ENCODE measurements at regions not wholly inside any gene's neighbourhood (a gene's known extent, or its start where the extent isn't known, plus 50 kb on each side); places are given as distances from the start of the nearest gene placed in this dataset.

GRCh38 chr7:17632384-17632783 lies 307.9 kb downstream of the SNX13 start:
- H3K79me2 ChIP-seq (ENCODE audit: low read length) = no peaks in the 10 kb centered on the region
- no peak overlapping the region for H2AFZ ChIP-seq (ENCODE audit: low read length)
- TF ChIP-seq EZH2 (IDR thresholded peaks at IDR 0.05; ENCODE audit: low read length, unreplicated experiment) = no peak
- no peak for TF ChIP-seq CTCF (conservative IDR thresholded peaks at IDR 0.05; ENCODE audit: low read depth, low read length)
- TF ChIP-seq EZH2phosphoT487 (IDR thresholded peaks at IDR 0.05; ENCODE audit: borderline replicate concordance, low read length) = no peak
- H3K4me2 ChIP-seq (ENCODE audit: low read length) = no peak overlapping the region
- H3K9me3 ChIP-seq (ENCODE audit: low read length) = no peaks in the 10 kb centered on the region
- H3K27ac ChIP-seq (ENCODE audit: low read length) = no peak overlapping the region
- POLR2A ChIA-PET (ENCODE audit: unreplicated experiment) = no interaction called here
- H3F3A ChIP-seq (ENCODE audit: low read length, unreplicated experiment) = no peaks in the 10 kb centered on the region
- H3K9ac ChIP-seq (ENCODE audit: low read length) = no peak overlapping the region
- H3K36me3 ChIP-seq (ENCODE audit: low read depth, low read length) = no peaks in the 10 kb centered on the region
- no peak overlapping the region for H3K4me3 ChIP-seq (ENCODE audit: low read length)
- ATAC-seq (no peak), DNase-seq (no peak)
- intact Hi-C loops (cut with micrococcal nuclease) = no loop called here
- no peaks in the 10 kb centered on the region for H3K9me2 ChIP-seq (replicated peaks; ENCODE audit: low read length)
- CTCF ChIA-PET = no interaction called here
- H3K4me1 ChIP-seq (ENCODE audit: insufficient read depth, low read length) = peaks cover 12% of the 10 kb centered on the region
- no TSS peak for BruUV-seq (replicated peaks)
- H4K20me1 ChIP-seq (ENCODE audit: low read length) = no peaks in the 10 kb centered on the region
- H3K27me3 ChIP-seq (ENCODE audit: low read length) = no peaks in the 10 kb centered on the region

- H3K27me3 ChIP-seq (ENCODE audit: low read length) = no peaks in the 10 kb centered on the region
- H4K20me1 ChIP-seq (ENCODE audit: low read length) = no peaks in the 10 kb centered on the region
- H3K27ac ChIP-seq (ENCODE audit: low read length) = 0 out of 2 replicates have a peak overlapping the region, but pooled peaks have one; percentile 18
- H3K4me1 ChIP-seq (ENCODE audit: insufficient read depth, low read length) = peaks cover 12% of the 10 kb centered on the region
- no peaks in the 10 kb centered on the region for H3K9me2 ChIP-seq (replicated peaks; ENCODE audit: low read length)
- H3K9ac ChIP-seq (ENCODE audit: low read length) = no peak overlapping the region
- ATAC-seq (peak; percentile 100), DNase-seq (peak; percentile 86)
- no peak overlapping the region for H2AFZ ChIP-seq (ENCODE audit: low read length)
- H3K4me2 ChIP-seq (ENCODE audit: low read length) = no peak overlapping the region
- CTCF ChIA-PET = no interaction called here
- H3K36me3 ChIP-seq (ENCODE audit: low read depth, low read length) = no peaks in the 10 kb centered on the region
- no peaks in the 10 kb centered on the region for H3K79me2 ChIP-seq (ENCODE audit: low read length)
- no peaks in the 10 kb centered on the region for H3F3A ChIP-seq (ENCODE audit: low read length, unreplicated experiment)
- POLR2A ChIA-PET (ENCODE audit: unreplicated experiment) = no interaction called here
- no peak overlapping the region for H3K4me3 ChIP-seq (ENCODE audit: low read length)
- TF ChIP-seq EZH2phosphoT487 (IDR thresholded peaks at IDR 0.05; ENCODE audit: borderline replicate concordance, low read length) = no peak
- no peak for TF ChIP-seq CTCF (conservative IDR thresholded peaks at IDR 0.05; ENCODE audit: low read depth, low read length)
- TF ChIP-seq EZH2 (IDR thresholded peaks at IDR 0.05; ENCODE audit: low read length, unreplicated experiment) = no peak
- no peaks in the 10 kb centered on the region for H3K9me3 ChIP-seq (ENCODE audit: low read length)
- BruUV-seq (replicated peaks) = no TSS peak
- intact Hi-C loops (cut with micrococcal nuclease) = no loop called here
Observed at GRCh38 chr7:17633067-17633466, 307.2 kb downstream of the SNX13 start.

GRCh38 chr7:17638727-17639126 lies 301.6 kb downstream of the SNX13 start:
- no peak for TF ChIP-seq EZH2 (IDR thresholded peaks at IDR 0.05; ENCODE audit: low read length, unreplicated experiment)
- no peak for TF ChIP-seq EZH2phosphoT487 (IDR thresholded peaks at IDR 0.05; ENCODE audit: borderline replicate concordance, low read length)
- no peak for TF ChIP-seq CTCF (conservative IDR thresholded peaks at IDR 0.05; ENCODE audit: low read depth, low read length)
- Histone ChIP-seq H3K4me2 (ENCODE audit: low read length) (no peak overlapping the region), H3K4me3 (ENCODE audit: low read length) (no peak overlapping the region), H3K27me3 (ENCODE audit: low read length) (no peaks in the 10 kb centered on the region), H2AFZ (ENCODE audit: low read length) (no peak overlapping the region), H3K9me3 (ENCODE audit: low read length) (no peaks in the 10 kb centered on the region), H3K79me2 (ENCODE audit: low read length) (no peaks in the 10 kb centered on the region), H3K9ac (ENCODE audit: low read length) (no peak overlapping the region), H3F3A (ENCODE audit: low read length, unreplicated experiment) (no peaks in the 10 kb centered on the region), H3K9me2 (replicated peaks; ENCODE audit: low read length) (no peaks in the 10 kb centered on the region), H3K27ac (ENCODE audit: low read length) (no peak overlapping the region), H4K20me1 (ENCODE audit: low read length) (no peaks in the 10 kb centered on the region), H3K4me1 (ENCODE audit: insufficient read depth, low read length) (no peaks in the 10 kb centered on the region), H3K36me3 (ENCODE audit: low read depth, low read length) (no peaks in the 10 kb centered on the region)
- ChIA-PET POLR2A (ENCODE audit: unreplicated experiment) (no interaction called here), CTCF (no interaction called here)
- ATAC-seq (no peak), DNase-seq (no peak)
- intact Hi-C loops (cut with micrococcal nuclease) = no loop called here
- no TSS peak for BruUV-seq (replicated peaks)

All from PC-3 (cell line).